HG03575 (cell line): ENCODE measurements at regions not wholly inside any gene's neighbourhood (a gene's known extent, or its start where the extent isn't known, plus 50 kb on each side); places are given as distances from the start of the nearest gene placed in this dataset.

Source experiments
- ATAC-seq: cut with Tn5 transposase; IDR thresholded peaks from one replicate; pipeline ENCODE4 v1.9.1; 2021; ENCODE audit not compliant: unreplicated experiment, insufficient number of reproducible peaks, low FRiP score; ENCODE audit errors: extremely low read depth

DNA sequence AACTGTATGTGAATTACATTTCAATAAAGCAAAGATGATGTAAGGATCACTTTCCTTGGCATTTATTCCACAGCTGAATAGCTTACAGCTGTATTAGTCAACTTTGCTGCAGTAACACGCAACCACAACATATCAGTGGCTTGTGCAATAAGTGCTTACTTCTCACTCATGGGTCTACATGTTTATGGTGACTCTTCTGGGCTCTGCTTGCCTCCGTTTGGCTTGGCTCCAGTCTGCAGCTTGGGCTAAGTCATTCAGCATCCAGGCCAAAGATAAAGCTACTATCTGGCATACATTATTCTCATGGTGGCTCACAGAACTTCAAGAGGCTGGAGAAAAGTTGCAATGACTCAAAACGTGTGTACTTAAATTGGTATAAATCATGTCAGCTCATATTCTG lies 355.0 kb downstream of the RNF144A start:
- ATAC-seq: no peak

DNA sequence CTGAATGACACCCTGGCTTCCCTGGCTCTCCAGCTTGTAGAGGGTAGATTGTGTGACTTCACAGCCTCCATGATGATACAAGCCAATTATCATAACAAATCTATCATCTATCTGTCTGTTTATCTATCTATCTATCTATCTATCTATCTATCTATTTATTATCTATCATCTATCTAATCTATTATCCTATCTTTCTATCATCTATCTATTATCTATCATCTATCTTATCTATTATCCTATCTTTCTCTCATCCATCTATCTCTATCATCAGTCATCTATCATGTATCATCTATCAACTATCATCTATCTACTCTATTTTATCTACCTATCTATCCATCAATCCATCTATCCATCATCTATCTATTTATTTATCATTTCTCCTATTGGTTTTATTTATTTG lies 361.8 kb downstream of the RNF144A start:
- ATAC-seq: no peak

DNA sequence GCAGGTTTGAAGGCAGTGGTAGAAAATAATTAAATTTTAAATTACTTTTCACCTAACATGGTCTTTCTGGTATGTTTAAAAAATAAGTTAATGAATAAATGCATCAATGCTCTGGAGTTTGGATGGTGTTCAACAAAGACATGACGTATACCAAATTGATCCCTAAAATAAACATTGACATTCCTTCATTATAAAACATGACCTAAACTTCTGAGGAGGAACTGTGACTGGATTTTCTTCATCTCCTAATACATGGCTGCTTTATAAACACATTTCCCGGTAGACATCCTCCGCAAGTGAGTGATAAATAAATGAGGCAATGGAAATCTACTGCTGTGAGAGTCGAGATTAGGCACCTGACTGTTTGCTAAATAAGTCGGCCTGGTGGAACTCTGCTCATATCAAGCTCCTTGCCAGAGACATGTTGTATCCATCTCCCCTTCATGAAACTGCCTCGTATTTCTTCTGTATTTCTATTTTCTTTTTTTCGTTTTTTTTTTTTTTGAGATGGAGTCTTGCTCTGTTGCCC lies 362.3 kb downstream of the RNF144A start:
- no peak for ATAC-seq

DNA sequence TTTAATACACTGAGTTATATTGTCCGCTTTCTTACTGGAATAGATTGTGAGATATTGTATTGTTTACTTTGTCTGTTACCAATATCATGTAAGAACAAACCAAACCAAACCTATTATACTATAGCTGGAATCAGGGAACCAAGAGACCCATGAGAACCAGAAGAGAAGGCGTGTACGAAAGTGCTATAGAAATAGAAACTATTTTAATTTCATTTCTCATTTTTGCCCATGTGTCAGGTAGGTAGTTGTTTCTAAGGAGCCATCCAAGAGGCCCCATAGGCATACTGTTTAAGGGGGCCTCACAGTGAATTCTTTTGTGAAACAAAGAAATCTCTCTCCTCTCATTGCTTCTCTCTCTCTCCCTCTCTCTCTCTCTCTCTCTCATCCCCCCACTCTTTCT lies 363.6 kb downstream of the RNF144A start:
- ATAC-seq: no peak

DNA sequence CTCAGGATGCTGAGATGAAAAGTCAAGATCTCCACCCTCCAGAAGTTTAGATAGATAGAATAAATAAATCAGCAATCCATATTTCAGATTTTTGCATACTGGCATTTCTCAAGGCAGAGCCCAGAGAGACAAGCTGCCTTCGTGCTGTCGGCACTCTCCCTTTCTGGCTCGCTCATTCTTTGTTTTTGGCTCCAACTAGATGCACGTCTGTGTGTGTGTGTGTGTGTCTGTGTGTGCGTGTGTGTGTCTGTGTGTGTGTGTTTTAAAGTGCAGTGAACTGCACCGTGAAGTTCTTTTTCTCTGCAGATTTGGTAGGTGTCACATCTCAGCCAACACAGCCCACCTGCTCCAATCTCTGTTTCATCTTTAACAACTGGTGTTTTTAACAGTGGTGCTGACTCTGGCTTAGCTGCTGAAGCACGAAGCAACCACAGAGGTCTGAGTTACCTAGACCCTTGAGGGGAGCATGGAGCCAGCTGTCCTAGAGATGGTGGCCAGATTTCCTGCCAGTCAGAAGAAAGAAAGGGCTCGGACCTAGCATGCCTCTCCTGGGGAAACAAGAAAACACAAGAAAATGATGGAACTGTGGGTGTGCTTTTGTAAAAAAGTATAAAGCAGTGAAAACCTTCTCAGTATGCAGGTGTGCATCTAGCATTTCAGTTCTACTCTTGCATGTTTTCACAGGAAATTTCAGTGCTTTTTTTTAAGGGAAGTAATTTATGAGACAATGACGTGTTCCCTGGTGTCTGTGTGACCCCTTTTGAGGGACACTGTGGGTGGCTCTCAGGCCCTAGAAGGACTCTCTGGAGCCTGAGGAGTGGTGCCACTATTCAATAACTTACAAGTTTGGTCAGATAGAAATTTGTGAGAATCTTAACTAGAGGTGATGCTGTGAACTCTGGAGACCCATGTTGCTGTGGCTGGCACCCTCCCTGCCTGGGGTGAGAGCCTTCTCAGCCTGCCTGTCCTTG lies 364.3 kb downstream of the RNF144A start:
- no peak for ATAC-seq

DNA sequence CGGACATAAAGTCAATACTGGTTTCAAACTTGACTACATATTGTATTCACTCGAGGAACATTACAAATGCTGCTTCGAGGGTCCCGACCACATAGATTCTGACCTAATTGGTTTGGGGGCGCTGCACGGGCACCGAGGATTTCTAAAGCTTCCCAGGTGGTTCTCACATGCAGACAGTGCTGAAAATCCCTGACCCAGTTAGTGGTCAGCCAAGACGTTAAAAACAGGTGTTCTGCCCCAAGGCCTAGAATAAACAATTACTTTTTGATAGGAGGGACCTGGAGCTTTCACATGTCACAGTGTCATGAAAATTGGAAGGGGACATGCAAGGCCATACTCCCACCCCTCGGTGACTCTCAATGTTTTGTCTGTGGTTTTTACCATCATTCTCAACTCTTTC lies 368.9 kb downstream of the RNF144A start:
- ATAC-seq: no peak

DNA sequence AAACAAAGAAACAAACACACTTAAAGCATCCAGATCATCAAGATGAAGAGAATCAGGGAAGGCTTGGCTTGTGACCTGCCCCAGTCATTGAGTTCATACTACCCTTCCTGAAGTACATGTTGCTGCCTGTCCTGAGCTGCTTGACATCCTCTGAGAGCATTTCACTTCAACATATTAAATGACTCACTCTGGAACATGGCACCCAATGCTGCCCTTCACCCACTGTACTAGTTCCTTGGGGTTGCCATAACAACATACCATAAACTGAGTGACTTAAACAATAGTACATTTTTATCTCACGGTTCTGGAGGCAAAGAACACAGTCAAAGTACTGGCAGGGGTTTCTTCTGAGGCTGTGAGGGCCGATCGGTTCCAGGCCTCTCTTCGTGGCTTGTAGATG lies 371.3 kb downstream of the RNF144A start:
- ATAC-seq: no peak

DNA sequence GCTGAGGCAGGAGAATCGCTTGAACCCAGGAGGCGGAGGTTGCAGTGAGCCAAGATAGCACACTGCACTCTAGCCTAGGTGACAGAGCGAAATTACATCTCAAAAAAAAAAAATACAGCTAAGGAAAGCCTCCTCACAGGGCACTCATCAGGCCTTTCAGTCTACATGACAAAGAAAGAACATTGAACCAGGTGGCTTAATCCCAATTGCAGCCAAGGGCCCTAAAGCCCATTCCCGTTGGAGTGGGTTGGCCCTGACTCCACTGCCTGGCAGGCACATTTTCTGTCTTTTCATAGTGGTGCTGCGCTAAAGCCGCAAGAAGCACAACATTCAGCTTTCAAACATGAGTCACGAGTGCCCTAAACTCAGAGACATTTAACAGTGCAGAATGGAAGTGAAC lies 372.5 kb downstream of the RNF144A start:
- ATAC-seq: no peak

DNA sequence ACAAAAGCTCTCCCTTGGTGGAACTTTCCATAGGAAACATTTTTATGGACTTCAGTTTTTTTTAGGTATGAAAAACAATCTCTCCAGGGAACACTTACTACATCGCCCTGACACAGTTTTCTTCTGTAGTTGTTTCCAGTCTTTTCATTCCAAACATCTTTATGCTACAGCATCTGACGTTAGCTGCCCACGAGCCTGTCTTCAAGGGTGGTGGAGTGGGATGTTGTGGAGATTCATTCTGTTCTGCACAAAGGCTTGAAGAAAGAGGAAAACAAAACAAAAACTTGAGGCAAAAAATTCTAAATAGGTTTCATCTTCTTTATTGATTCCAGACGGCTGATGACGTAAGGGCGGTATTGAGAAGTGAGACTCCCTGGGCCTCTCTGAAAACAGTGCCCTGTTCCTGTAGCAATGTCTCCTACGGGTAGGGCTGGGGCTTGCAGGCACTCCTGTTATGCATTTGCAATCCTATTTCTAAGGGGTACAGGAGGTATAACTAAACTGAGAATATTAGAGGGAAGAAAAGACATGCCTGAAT lies 375.0 kb downstream of the RNF144A start:
- ATAC-seq: no peak

DNA sequence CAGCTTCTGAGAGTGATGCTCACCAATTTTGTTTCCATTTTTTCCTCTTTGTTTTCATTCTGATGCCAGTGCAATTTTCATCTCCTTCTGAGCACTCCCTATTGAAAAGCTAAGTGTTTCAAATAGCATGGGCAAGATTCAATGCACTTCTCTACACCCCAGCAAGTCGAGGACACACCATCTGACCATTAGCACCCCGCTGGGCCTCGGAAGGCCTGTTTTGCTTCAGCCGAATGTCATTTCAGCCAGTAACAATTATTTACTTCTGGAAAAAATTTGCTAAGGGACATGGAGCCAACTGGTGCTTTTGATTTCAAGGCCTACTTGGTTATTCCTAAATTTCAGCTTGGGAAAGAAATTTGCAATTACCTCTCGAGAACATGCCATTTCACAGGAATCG lies 392.4 kb downstream of the RNF144A start:
- ATAC-seq: no peak

DNA sequence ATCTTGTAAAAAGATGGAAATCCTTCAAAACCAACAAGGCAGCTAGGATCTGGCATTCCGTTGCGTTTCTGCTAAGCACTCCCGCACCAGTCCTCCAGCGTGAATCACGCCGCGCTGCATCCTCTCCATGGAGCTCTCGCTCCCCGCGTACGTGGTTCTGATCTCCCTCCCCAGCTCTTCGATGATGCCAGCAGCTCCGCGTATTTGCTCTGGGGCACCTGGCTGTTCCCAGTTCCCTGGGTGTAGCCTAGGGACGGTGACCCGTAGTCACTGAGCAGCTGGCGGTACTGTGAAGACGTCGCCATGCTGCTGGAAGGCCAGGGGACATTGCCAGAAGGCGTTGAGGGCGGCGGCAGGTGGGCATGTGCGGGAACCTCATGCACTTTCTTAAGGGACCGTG lies 407.5 kb downstream of the RNF144A start:
- no peak for ATAC-seq

DNA sequence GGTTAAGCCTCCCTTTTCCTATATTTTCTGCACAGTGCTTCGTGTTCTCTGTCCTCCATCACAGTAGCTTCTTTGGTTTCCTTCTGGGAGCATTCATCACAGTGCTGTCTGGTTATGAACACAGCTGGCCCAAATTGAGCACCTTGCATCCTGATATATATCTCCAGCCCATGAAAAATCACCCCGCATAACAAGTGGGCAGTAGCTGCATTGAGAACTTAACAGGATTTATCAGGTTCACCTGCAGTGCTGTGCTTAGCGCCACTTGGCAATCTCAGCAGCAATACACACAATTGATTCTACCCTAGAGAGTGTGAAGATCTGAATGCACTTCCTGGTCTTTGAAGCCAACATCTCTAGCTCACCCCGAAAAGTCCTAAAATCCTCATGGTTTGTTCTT lies 408.0 kb downstream of the RNF144A start:
- ATAC-seq: no peak

DNA sequence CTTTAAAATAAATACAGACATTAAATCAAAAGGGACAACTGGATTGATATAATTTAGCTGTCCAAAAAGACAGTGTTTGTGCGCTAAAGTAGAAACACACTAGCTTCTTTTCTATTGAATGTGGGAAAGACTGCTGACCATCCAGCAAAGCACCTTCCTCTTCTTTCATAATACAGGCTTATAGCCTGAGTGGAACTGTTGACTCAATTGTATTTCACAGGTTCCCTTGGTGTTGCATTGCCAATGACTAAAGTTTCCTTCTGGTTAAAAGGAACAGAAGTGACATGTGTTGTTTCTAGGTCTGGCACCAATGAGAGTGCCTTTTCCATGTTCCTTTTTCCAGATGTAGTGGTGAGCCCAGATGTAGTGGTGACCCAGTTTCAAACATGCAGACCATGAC lies 412.3 kb downstream of the RNF144A start:
- no peak for ATAC-seq

DNA sequence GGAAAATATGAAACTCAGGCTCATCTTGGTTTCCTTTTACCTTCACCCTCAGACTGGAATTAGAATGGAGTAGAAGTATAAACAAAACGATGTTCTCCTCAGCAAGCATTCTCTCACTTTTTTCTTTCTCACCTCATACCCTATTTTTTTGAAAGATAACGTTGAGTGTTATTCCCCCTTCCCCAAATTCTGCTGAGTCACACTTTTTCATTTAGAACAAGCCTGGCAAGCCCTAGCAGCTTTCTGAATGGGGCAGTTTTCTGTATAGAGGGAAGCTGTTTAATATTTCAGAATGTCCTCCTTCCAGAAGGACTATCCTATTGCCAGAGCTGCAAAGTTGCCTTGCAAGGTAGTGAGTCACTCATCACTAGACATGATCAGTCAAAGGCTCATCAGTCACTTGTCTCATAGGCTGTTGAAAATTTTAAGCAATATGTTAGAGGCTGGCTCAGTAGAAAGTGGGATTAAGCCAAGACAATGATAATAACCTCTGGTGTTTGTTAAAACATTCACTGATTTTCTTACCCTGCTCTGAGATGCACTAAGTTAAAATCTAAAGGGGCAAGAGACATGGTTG lies 416.1 kb downstream of the RNF144A start:
- ATAC-seq: no peak

DNA sequence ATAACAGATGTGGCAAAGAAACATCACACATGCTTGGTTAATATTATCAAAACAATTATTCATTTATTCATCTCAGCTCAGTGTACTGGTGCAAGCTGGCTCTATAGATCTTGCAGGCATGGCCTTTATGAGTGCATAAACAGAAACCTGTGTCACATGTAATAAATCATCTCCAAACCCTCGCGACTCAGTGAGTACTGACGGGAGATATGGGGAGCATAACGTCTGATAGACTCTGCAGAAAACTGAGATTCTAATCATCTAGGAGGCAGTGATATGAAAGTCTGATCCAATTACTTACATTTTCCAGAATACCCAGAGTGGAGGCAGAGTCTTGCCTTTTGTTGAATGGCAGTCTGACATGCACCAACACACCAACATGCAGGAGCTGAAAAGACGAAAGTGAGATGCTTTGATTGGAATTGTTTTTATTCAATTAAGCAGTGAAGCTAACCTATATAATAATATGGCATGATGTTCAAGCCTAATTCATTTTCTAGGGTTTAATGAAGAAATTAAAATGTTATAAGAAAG lies 416.8 kb downstream of the RNF144A start:
- ATAC-seq: no peak

DNA sequence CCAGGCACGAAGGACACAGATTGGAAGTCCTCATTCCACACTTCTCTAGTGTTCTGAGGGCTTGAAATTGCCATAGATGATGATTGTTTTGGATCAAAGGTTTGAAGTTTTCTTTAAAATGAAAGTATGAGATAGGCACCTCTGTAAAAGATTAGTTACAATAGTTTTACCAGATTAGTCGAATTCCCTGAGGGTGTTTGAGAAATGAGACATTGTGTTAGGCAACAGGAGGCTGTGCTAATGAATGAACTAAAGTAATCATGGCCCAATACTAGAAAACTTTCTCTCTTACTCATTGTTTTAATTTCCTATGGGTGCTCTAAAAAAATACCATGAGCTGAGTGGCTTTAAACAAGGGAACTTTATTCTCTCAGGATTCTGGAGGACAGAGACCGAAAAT lies 421.7 kb downstream of the RNF144A start:
- ATAC-seq: no peak

DNA sequence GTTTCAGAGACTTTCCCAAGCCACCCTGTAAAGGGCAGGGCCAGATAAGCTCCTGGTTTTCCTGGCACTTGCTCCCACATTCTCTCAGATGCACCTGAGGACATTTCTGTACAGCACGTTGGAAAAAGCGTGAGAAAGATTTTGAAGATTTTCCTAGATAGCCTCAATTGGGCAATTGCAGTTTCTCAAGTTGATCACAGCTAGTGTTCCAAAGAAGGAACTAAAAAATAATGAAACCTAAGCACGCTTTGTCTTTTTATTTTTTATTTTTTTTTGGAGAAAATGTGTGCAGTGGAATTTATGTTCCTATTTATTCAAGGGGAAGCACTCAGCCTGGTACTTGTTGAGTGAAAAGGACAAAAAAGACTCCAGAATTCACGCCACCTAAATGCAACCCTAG lies 429.1 kb downstream of the RNF144A start:
- no peak for ATAC-seq

DNA sequence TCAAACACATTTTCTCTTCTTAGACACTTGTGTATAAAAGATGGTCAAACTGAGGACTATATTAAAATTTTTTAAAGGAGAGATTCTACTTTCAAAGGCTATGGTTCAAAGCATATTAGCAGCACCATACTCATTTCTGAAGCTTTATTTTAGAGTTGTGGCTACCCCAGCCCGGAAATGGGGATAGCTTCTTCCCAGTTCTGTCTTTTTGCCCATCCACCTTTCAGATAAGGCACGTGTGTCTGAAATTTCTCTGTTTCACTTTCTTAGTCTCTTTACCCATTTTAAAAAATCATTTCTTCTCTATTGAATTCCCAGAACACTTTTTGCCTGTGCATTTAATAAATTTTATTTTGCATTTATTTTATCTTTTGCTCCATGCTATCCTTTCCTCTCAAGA lies 431.5 kb downstream of the RNF144A start:
- no peak for ATAC-seq

DNA sequence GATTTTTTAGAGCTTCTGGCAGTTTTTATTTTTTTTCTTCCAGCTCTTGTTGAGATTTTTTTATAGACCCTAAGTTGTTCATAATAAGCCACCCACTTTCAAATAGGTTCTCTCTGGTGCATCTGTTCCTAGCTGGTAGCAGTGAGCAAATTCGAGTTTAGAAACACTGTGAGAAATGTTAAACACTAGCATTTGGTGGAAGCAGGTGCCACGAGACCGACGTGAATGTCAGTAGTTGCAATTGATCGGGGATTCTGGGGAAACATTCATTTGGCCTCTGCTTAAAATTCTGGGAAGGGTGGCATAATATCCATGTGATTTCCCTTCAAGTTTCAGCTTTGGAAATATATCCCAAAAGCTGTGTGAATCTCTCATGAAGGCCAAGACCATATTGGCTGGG lies 435.0 kb downstream of the RNF144A start:
- ATAC-seq: no peak

DNA sequence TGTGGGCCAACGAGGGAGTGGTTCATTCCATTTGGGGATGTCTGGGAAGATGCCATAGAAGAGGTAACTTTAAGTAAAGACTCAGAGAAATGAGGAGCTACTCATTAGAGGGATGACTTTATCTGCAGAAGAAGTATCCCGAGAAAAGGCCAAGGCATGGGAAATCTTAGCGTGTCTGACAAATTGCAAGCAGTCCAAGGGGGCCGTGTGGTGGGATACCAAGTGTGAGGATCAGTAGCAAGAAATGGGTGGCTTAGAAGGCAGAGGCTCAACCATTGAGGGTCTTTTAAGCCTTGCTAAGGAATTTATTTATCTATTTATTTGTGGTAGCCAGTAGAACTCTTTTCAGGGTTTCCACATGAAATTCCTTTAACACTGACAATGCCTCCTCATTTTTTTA lies 436.4 kb downstream of the RNF144A start:
- ATAC-seq: no peak
